ENCODE measurements at regions not wholly inside any gene's neighbourhood (a gene's known extent, or its start where the extent isn't known, plus 50 kb on each side); places are given as distances from the start of the nearest gene placed in this dataset.
A peak's percentile ranks its signal among the peaks of the same experiment; 100 is the strongest.

GRCh38 chr14:44657696-44658388, 150.8 kb upstream of the FSCB start:
- no peak overlapping the region for H3K27ac ChIP-seq (ENCODE audit: low read length)

GRCh38 chr14:44657203-44657602, 150.1 kb upstream of the FSCB start:
- H3K9me2 ChIP-seq (replicated peaks; ENCODE audit: insufficient read depth, low read length), result no peaks in the 10 kb centered on the region
- H3K4me1 ChIP-seq (ENCODE audit: low read length), result no peaks in the 10 kb centered on the region
- no peak for DNase-seq
- H3F3A ChIP-seq (ENCODE audit: insufficient read depth, low read length), result no peaks in the 10 kb centered on the region
- no peak for TF ChIP-seq EZH2phosphoT487 (IDR thresholded peaks at IDR 0.05; ENCODE audit: low read length)
- TF ChIP-seq CTCF (IDR thresholded peaks at IDR 0.05; ENCODE audit: low read length), result no peak
- no peak for TF ChIP-seq EZH2 (optimal IDR thresholded peaks at IDR 0.05; ENCODE audit: low read depth, low read length)
- no peak overlapping the region for H3K27ac ChIP-seq (ENCODE audit: low read length)
- no peak overlapping the region for H3K9ac ChIP-seq (ENCODE audit: low read length)
- H3K9me3 ChIP-seq (replicated peaks; ENCODE audit: insufficient read depth, low read length), result no peaks in the 10 kb centered on the region
- no peak overlapping the region for H2AFZ ChIP-seq (ENCODE audit: low read length)
- no peaks in the 10 kb centered on the region for H3K36me3 ChIP-seq (replicated peaks; ENCODE audit: insufficient read depth, low read length)
- no peak overlapping the region for H3K4me3 ChIP-seq (ENCODE audit: low read length)
- H3K4me2 ChIP-seq (ENCODE audit: low read depth, low read length), result no peak overlapping the region
- no peaks in the 10 kb centered on the region for H3K79me2 ChIP-seq (ENCODE audit: low read length)
- H3K27me3 ChIP-seq (replicated peaks; ENCODE audit: insufficient read depth, low read length), result no peaks in the 10 kb centered on the region
- H4K20me1 ChIP-seq (ENCODE audit: insufficient read depth, low read length), result no peaks in the 10 kb centered on the region

More at GRCh38 chr14:44657696-44658388, 150.8 kb upstream of the FSCB start:
- H4K20me1 ChIP-seq (ENCODE audit: insufficient read depth, low read length), result no peaks in the 10 kb centered on the region
- TF ChIP-seq EZH2 (optimal IDR thresholded peaks at IDR 0.05; ENCODE audit: low read depth, low read length) (no peak), CTCF (IDR thresholded peaks at IDR 0.05; ENCODE audit: low read length) (peak; percentile 6; the same call in 1 of the 2 replicates)
- peak; percentile 6 for DNase-seq
- no peaks in the 10 kb centered on the region for H3K27me3 ChIP-seq (replicated peaks; ENCODE audit: insufficient read depth, low read length)
- no peaks in the 10 kb centered on the region for H3K9me2 ChIP-seq (replicated peaks; ENCODE audit: insufficient read depth, low read length)
- no peak overlapping the region for H3K4me3 ChIP-seq (ENCODE audit: low read length)
- no peaks in the 10 kb centered on the region for H3K36me3 ChIP-seq (replicated peaks; ENCODE audit: insufficient read depth, low read length)
- H3K9me3 ChIP-seq (replicated peaks; ENCODE audit: insufficient read depth, low read length), result no peaks in the 10 kb centered on the region
- H3K79me2 ChIP-seq (ENCODE audit: low read length), result no peaks in the 10 kb centered on the region
- no peaks in the 10 kb centered on the region for H3F3A ChIP-seq (ENCODE audit: insufficient read depth, low read length)
- no peak overlapping the region for H2AFZ ChIP-seq (ENCODE audit: low read length)
- no peaks in the 10 kb centered on the region for H3K4me1 ChIP-seq (ENCODE audit: low read length)
- H3K4me2 ChIP-seq (ENCODE audit: low read depth, low read length), result no peak overlapping the region
- no peak overlapping the region for H3K9ac ChIP-seq (ENCODE audit: low read length)

GRCh38 chr14:44654591-44654990, 147.5 kb upstream of the FSCB start:
- Histone ChIP-seq H3K27ac (ENCODE audit: low read length) (no peak overlapping the region), H3K9ac (ENCODE audit: low read length) (no peak overlapping the region), H3K27me3 (replicated peaks; ENCODE audit: insufficient read depth, low read length) (no peaks in the 10 kb centered on the region), H4K20me1 (ENCODE audit: insufficient read depth, low read length) (no peaks in the 10 kb centered on the region), H3K79me2 (ENCODE audit: low read length) (no peaks in the 10 kb centered on the region), H3K9me3 (replicated peaks; ENCODE audit: insufficient read depth, low read length) (no peaks in the 10 kb centered on the region), H3K4me3 (ENCODE audit: low read length) (no peak overlapping the region), H3F3A (ENCODE audit: insufficient read depth, low read length) (no peaks in the 10 kb centered on the region), H2AFZ (ENCODE audit: low read length) (no peak overlapping the region), H3K4me2 (ENCODE audit: low read depth, low read length) (no peak overlapping the region), H3K36me3 (replicated peaks; ENCODE audit: insufficient read depth, low read length) (no peaks in the 10 kb centered on the region), H3K4me1 (ENCODE audit: low read length) (no peaks in the 10 kb centered on the region), H3K9me2 (replicated peaks; ENCODE audit: insufficient read depth, low read length) (no peaks in the 10 kb centered on the region)
- TF ChIP-seq CTCF (IDR thresholded peaks at IDR 0.05; ENCODE audit: low read length) (no peak), EZH2phosphoT487 (IDR thresholded peaks at IDR 0.05; ENCODE audit: low read length) (no peak), EZH2 (optimal IDR thresholded peaks at IDR 0.05; ENCODE audit: low read depth, low read length) (no peak)
- DNase-seq, result no peak

Data from MM.1S (cell line).